SU-DHL-6 (cell line): ENCODE measurements at regions not wholly inside any gene's neighbourhood (a gene's known extent, or its start where the extent isn't known, plus 50 kb on each side); places are given as distances from the start of the nearest gene placed in this dataset.

ENCODE experiments used
- EZH2phosphoT487 ChIP-seq: fragments of 200-600 bp; sonication (generic), shearing (Covaris generic); conservative IDR thresholded peaks from 2 replicates; pipeline ENCODE4 v1.6.1; 2018; ENCODE audit warnings: mild to moderate bottlenecking, antibody characterized with exemption, low read length, moderate library complexity, mixed read lengths
- TF ChIP-seq, protein P1 (sequence below): fragments of 200-600 bp; sonication (generic); IDR thresholded peaks from one replicate; pipeline ENCODE4 v1.5.1; 2017; ENCODE audit warnings: antibody characterized with exemption, mild to moderate bottlenecking, low read length, moderate library complexity; ENCODE audit not compliant: insufficient read depth, poor library complexity, severe bottlenecking

DNA sequence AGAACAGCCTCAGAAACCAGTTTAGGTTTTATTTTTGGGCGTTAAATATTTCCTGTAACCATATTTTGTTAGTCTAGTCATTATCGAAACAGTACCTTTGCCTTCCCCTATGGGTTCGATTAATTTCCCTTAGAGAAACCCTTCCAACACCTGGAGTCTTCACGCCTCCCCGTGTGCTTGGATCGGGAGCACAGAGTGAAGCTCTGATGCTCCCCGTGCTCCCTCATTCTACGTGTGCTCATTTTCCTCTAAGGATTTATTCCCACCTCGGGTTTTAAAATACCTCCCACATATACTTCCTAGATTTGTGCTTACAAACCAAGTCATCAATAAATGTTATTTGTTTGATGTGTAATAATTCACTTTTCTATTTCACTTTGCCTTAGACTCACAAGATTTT is 142.4 kb downstream of the TTLL2 start:
- TF ChIP-seq, protein P1, sequence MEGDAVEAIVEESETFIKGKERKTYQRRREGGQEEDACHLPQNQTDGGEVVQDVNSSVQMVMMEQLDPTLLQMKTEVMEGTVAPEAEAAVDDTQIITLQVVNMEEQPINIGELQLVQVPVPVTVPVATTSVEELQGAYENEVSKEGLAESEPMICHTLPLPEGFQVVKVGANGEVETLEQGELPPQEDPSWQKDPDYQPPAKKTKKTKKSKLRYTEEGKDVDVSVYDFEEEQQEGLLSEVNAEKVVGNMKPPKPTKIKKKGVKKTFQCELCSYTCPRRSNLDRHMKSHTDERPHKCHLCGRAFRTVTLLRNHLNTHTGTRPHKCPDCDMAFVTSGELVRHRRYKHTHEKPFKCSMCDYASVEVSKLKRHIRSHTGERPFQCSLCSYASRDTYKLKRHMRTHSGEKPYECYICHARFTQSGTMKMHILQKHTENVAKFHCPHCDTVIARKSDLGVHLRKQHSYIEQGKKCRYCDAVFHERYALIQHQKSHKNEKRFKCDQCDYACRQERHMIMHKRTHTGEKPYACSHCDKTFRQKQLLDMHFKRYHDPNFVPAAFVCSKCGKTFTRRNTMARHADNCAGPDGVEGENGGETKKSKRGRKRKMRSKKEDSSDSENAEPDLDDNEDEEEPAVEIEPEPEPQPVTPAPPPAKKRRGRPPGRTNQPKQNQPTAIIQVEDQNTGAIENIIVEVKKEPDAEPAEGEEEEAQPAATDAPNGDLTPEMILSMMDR: no peak
- no peak for TF ChIP-seq EZH2phosphoT487
